Epithelial cell of esophagus (primary cell): ENCODE measurements at regions not wholly inside any gene's neighbourhood (a gene's known extent, or its start where the extent isn't known, plus 50 kb on each side); places are given as distances from the start of the nearest gene placed in this dataset.
A peak's percentile ranks its signal among the peaks of the same experiment; 100 is the strongest.

ENCODE experiments used
- DNase-seq: peaks from one replicate; pipeline ENCODE4 v3.0.0; 2010; ENCODE audit warnings: low read depth
- H3K4me3 ChIP-seq: 2 replicates; pipeline ENCODE4 v1.5.1; 2011; ENCODE audit warnings: mild to moderate bottlenecking, low read length, control low read depth
- CTCF ChIP-seq: IDR thresholded peaks from 2 replicates; pipeline ENCODE4 v1.5.1; 2011; ENCODE audit warnings: low read depth, mild to moderate bottlenecking, low read length, control low read depth, inconsistent platforms; ENCODE audit not compliant: insufficient read depth; ENCODE audit errors: missing control alignments

- no peak for TF ChIP-seq CTCF
- no peak for DNase-seq
Observed at GRCh38 chr10:6338361-6338760, 135.6 kb downstream of the PFKFB3 start.

GRCh38 chr10:6339891-6340290 lies 137.2 kb downstream of the PFKFB3 start:
- TF ChIP-seq CTCF, result no peak
- H3K4me3 ChIP-seq, result no peak overlapping the region
- no peak for DNase-seq

More at GRCh38 chr10:6338361-6338760, 135.6 kb downstream of the PFKFB3 start:
- no peak overlapping the region for H3K4me3 ChIP-seq

- no peak for TF ChIP-seq CTCF
- no peak overlapping the region for H3K4me3 ChIP-seq
- DNase-seq, result no peak
Observed at GRCh38 chr10:6342096-6342685, 139.5 kb downstream of the PFKFB3 start.

GRCh38 chr10:6343305-6344010 lies 140.7 kb downstream of the PFKFB3 start:
- no peak overlapping the region for H3K4me3 ChIP-seq
- TF ChIP-seq CTCF, result peak; percentile 24
- DNase-seq, result no peak

- no peak overlapping the region for H3K4me3 ChIP-seq
- DNase-seq, result no peak
- no peak for TF ChIP-seq CTCF
Observed at GRCh38 chr10:6345404-6345803, 142.7 kb downstream of the PFKFB3 start.

- H3K4me3 ChIP-seq, result no peak overlapping the region
- no peak for TF ChIP-seq CTCF
- no peak for DNase-seq
Observed at GRCh38 chr10:6346631-6347030, 143.9 kb downstream of the PFKFB3 start.
